Tibial nerve (tissue), 4 donors: ENCODE measurements at regions not wholly inside any gene's neighbourhood (a gene's known extent, or its start where the extent isn't known, plus 50 kb on each side); places are given as distances from the start of the nearest gene placed in this dataset.

Source experiments
- DNase-seq, 2 donors: peaks; one replicate each; pipeline ENCODE4 v3.0.0-alpha.2; 2019; ENCODE audit warnings: low spot score in 2 of 2
- H3K27ac ChIP-seq, 4 donors: fragments of 200-600 bp; sonication (generic) in 3 of 4; one replicate each; pipeline ENCODE4 v1.5.1; 2017 to 2019; ENCODE audit warnings: mild to moderate bottlenecking in 1 of 4
- H3K27me3 ChIP-seq, 2 donors: fragments of 200-600 bp; sonication (generic) in 1 of 2; one replicate each; pipeline versions ENCODE4 v1.5.1 to v1.6.0; 2017 to 2019
- H3K36me3 ChIP-seq, 3 donors: fragments of 200-600 bp; sonication (generic); one replicate each; pipeline ENCODE4 v1.5.1; 2018 to 2019
- H3K4me1 ChIP-seq, 4 donors: fragments of 200-600 bp; sonication (generic) in 3 of 4; one replicate each; pipeline ENCODE4 v1.5.1; 2017 to 2019
- H3K4me3 ChIP-seq, 4 donors: fragments of 200-600 bp; sonication (generic) in 3 of 4; one replicate each; pipeline ENCODE4 v1.5.1; 2017 to 2019; ENCODE audit warnings: mild to moderate bottlenecking in 1 of 4, moderate library complexity in 1 of 4
- H3K9me3 ChIP-seq, 4 donors: fragments of 200-600 bp; sonication (generic) in 3 of 4; one replicate each; pipeline ENCODE4 v1.5.1; 2017 to 2019
- CTCF ChIP-seq, 5 experiments: fragments of 200-600 bp in 3 of 5; fragments of 450-650 bp in 2 of 5; sonication (generic) in 3 of 5; IDR thresholded peaks; one replicate each; pipeline ENCODE4 v1.5.1; 2016 to 2019; ENCODE audit warnings: antibody characterized with exemption in 5 of 5, mild to moderate bottlenecking in 3 of 5, moderate library complexity in 2 of 5
- EP300 ChIP-seq, 2 donors: sonication (generic); formaldehyde crosslinking; IDR thresholded peaks; one replicate each; pipeline ENCODE4 v1.6.1; 2017; ENCODE audit warnings: antibody characterized with exemption in 2 of 2, mild to moderate bottlenecking in 1 of 2
- POLR2A ChIP-seq, 2 donors: fragments of 450-650 bp; IDR thresholded peaks; one replicate each; pipeline ENCODE4 v1.6.1; 2017; ENCODE audit warnings: antibody characterized with exemption in 2 of 2, mild to moderate bottlenecking in 2 of 2, moderate library complexity in 2 of 2
- WGBS, 2 donors: methylation state at CpG; one replicate each; pipeline ENCODE4 v1.1.5; 2018; 5-methylcytosine and 5-hydroxymethylcytosine counted together

- TF ChIP-seq POLR2A (IDR thresholded peaks at IDR 0.05) (no peak), EP300 (IDR thresholded peaks at IDR 0.05) (no peak), CTCF (IDR thresholded peaks at IDR 0.05) (no peak)
- Histone ChIP-seq H3K9me3 (no peaks in the 10 kb centered on the region), H3K27ac (no peak overlapping the region), H3K4me3 (no peak overlapping the region), H3K4me1 (peaks cover 0 to 8% (median 0%) of the 10 kb centered on the region in 4 donors), H3K36me3 (no peaks in the 10 kb centered on the region), H3K27me3 (no peaks in the 10 kb centered on the region)
- no peak for DNase-seq
- WGBS, 2 donors: 56 to 81% methylated on average over 1 of the region's 1 CpG
Observed at GRCh38 chr16:58970775-58971174, 236.7 kb upstream of the GOT2 start.

GRCh38 chr16:58963479-58963878 lies 229.4 kb upstream of the GOT2 start:
- WGBS, 2 donors: 53 to 56% methylated on average over 3 of the region's 3 CpGs
- H3K9me3 ChIP-seq: no peaks in the 10 kb centered on the region
- no peak for DNase-seq
- H3K27ac ChIP-seq: no peak overlapping the region
- H3K4me1 ChIP-seq: no peaks in the 10 kb centered on the region
- no peaks in the 10 kb centered on the region for H3K36me3 ChIP-seq
- no peak for TF ChIP-seq POLR2A (IDR thresholded peaks at IDR 0.05)
- TF ChIP-seq CTCF (IDR thresholded peaks at IDR 0.05): no peak
- no peak for TF ChIP-seq EP300 (IDR thresholded peaks at IDR 0.05)
- no peak overlapping the region for H3K4me3 ChIP-seq
- H3K27me3 ChIP-seq: no peaks in the 10 kb centered on the region

- Histone ChIP-seq H3K27me3 (no peaks in the 10 kb centered on the region), H3K4me1 (no peaks in the 10 kb centered on the region), H3K9me3 (no peaks in the 10 kb centered on the region), H3K4me3 (no peak overlapping the region), H3K36me3 (no peaks in the 10 kb centered on the region), H3K27ac (no peak overlapping the region)
- no peak for DNase-seq
- TF ChIP-seq EP300 (IDR thresholded peaks at IDR 0.05): no peak
- no peak for TF ChIP-seq CTCF (IDR thresholded peaks at IDR 0.05)
- TF ChIP-seq POLR2A (IDR thresholded peaks at IDR 0.05): no peak
- 82 to 86% methylated on average over 1 of the region's 1 CpG for WGBS, 2 donors
Observed at GRCh38 chr16:58962811-58963210, 228.7 kb upstream of the GOT2 start.

- WGBS, 2 donors: 69 to 83% methylated on average over 4 of the region's 4 CpGs
Observed at GRCh38 chr16:58960484-58960883, 226.4 kb upstream of the GOT2 start.

GRCh38 chr16:58960034-58960433 lies 225.9 kb upstream of the GOT2 start:
- Histone ChIP-seq H3K9me3 (no peaks in the 10 kb centered on the region), H3K27me3 (no peaks in the 10 kb centered on the region), H3K4me3 (no peak overlapping the region), H3K4me1 (no peaks in the 10 kb centered on the region), H3K36me3 (no peaks in the 10 kb centered on the region), H3K27ac (no peak overlapping the region)
- TF ChIP-seq CTCF (IDR thresholded peaks at IDR 0.05) (no peak), POLR2A (IDR thresholded peaks at IDR 0.05) (no peak), EP300 (IDR thresholded peaks at IDR 0.05) (no peak)
- DNase-seq: no peak
- 91 to 95% methylated on average over 1 of the region's 1 CpG for WGBS, 2 donors

More at GRCh38 chr16:58960484-58960883, 226.4 kb upstream of the GOT2 start:
- no peak overlapping the region for H3K27ac ChIP-seq
- TF ChIP-seq CTCF (IDR thresholded peaks at IDR 0.05) (no peak), POLR2A (IDR thresholded peaks at IDR 0.05) (no peak)
- no peaks in the 10 kb centered on the region for H3K27me3 ChIP-seq
- no peaks in the 10 kb centered on the region for H3K4me1 ChIP-seq
- DNase-seq: no peak
- no peak overlapping the region for H3K4me3 ChIP-seq
- H3K36me3 ChIP-seq: no peaks in the 10 kb centered on the region
- H3K9me3 ChIP-seq: no peaks in the 10 kb centered on the region
